H1 (cell line): ENCODE measurements at regions not wholly inside any gene's neighbourhood (a gene's known extent, or its start where the extent isn't known, plus 50 kb on each side); places are given as distances from the start of the nearest gene placed in this dataset.

ENCODE experiments used
- CBX5 ChIP-seq: fragments of 300-800, 300-1000 bp; sonication (generic); IDR thresholded peaks from 2 replicates; pipeline ENCODE4 v1.7.1; 2016; ENCODE audit warnings: antibody characterized with exemption, low read length, low read depth
- CHD2 ChIP-seq: IDR thresholded peaks from 2 replicates; pipeline ENCODE4 v1.6.1; 2012; ENCODE audit warnings: low read length, improper control_type of control experiment
- CTCF ChIP-seq, 3 experiments: IDR thresholded peaks; 1 replicate in 2 of 3; 2 replicates in 1 of 3; pipeline versions ENCODE4 v1.5.1 to v1.6.1; 2011; ENCODE audit warnings: low read length in 3 of 3, mild to moderate bottlenecking in 3 of 3, inconsistent platforms in 2 of 3, low read depth in 1 of 3, moderate library complexity in 1 of 3; ENCODE audit not compliant: insufficient read depth in 1 of 3; ENCODE audit errors: control extremely low read depth in 1 of 3
- EGR1 ChIP-seq: IDR thresholded peaks from 2 replicates; pipeline ENCODE4 v1.6.1; 2011; ENCODE audit warnings: low read depth, low read length, borderline replicate concordance
- EP300 ChIP-seq, 2 experiments: IDR thresholded peaks; 1 replicate in 1 of 2; 2 replicates in 1 of 2; pipeline ENCODE4 v1.6.1; 2011 to 2012; ENCODE audit warnings: low read depth in 2 of 2, low read length in 2 of 2, mild to moderate bottlenecking in 2 of 2, borderline replicate concordance in 1 of 2, inconsistent platforms in 1 of 2, moderate library complexity in 1 of 2
- HDAC6 ChIP-seq: IDR thresholded peaks from one replicate; pipeline ENCODE4 v1.7.1; 2012; ENCODE audit warnings: low read depth, mild to moderate bottlenecking, inconsistent platforms, low read length, moderate library complexity
- JUN ChIP-seq: IDR thresholded peaks from 2 replicates; pipeline ENCODE4 v1.6.1; 2011; ENCODE audit warnings: low read depth, mild to moderate bottlenecking, improper control_type of control experiment, low read length
- NRF1 ChIP-seq: IDR thresholded peaks from 2 replicates; pipeline ENCODE4 v1.6.1; 2011; ENCODE audit warnings: mild to moderate bottlenecking, low read depth, low read length, improper control_type of control experiment
- POLR2A ChIP-seq, 2 experiments: IDR thresholded peaks; 1 replicate in 1 of 2; 2 replicates in 1 of 2; pipeline ENCODE4 v1.6.1; 2011; ENCODE audit warnings: low read depth in 2 of 2, low read length in 2 of 2, mild to moderate bottlenecking in 2 of 2; ENCODE audit errors: control extremely low read depth in 1 of 2
- RFX5 ChIP-seq: IDR thresholded peaks from 2 replicates; pipeline ENCODE4 v1.6.1; 2011; ENCODE audit warnings: low read depth, low read length, improper control_type of control experiment, borderline replicate concordance
- SAP30 ChIP-seq: fragments of 300-600 bp; sonication (generic); IDR thresholded peaks from 2 replicates; pipeline ENCODE4 v1.7.1; 2012; ENCODE audit warnings: low read length, moderate library complexity, mild to moderate bottlenecking, inconsistent platforms; ENCODE audit not compliant: insufficient read depth, insufficient replicate concordance

DNA sequence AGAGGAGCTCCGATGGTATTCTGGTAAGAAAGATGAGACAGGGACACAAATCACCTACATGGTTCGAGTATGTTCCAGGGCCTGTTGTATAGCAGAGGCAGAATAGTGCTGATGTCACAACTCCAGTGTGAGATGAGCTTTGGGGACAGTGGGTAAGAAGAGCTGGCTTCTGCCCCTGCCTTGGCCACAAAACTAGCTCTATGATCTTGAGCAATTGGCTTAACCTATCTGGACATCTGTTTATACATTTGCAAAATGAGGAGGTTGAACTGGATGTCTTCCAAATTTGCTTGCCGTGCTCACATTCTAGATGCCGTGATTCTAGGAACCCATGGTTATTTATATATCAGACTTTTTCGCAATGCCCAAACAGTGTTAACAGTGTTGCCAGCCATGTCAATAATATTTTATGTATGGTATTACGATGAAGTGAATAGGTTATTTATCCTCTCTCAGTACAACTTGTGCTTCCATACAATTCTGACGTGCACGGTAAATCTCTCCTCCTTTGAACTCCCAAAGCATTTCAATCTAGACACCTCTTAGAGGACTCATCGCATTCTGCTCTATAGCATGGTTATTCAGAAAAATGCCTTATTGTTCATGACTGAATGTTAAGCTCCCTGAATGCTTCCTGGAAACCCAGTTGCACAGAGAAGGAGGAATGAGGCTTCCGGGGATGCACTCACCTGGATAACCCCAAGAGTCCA is 316.0 kb downstream of the FOXO1 start:
- TF ChIP-seq CTCF (IDR thresholded peaks at IDR 0.05; ENCODE audit: control extremely low read depth in 1 of 3, insufficient read depth in 1 of 3, low read depth in 1 of 3, low read length in 3 of 3): no peak
- no peak for TF ChIP-seq JUN
- no peak for TF ChIP-seq HDAC6
- TF ChIP-seq POLR2A (IDR thresholded peaks at IDR 0.05; ENCODE audit: control extremely low read depth in 1 of 2, low read depth in 2 of 2, low read length in 2 of 2): no peak
- TF ChIP-seq RFX5: no peak
- TF ChIP-seq NRF1: no peak
- TF ChIP-seq EP300 (IDR thresholded peaks at IDR 0.05; ENCODE audit: borderline replicate concordance in 1 of 2, low read depth in 2 of 2, low read length in 2 of 2): no peak
- TF ChIP-seq EGR1: no peak
- no peak for TF ChIP-seq SAP30
- TF ChIP-seq CBX5: no peak
- TF ChIP-seq CHD2: no peak
